Stimulated activated naive CD8-positive, alpha-beta T cell treated with anti-CD3 and anti-CD28 coated beads, Interleukin-15, amount 100 ng/mL, for 72 hours (primary cell): ENCODE measurements at regions not wholly inside any gene's neighbourhood (a gene's known extent, or its start where the extent isn't known, plus 50 kb on each side); places are given as distances from the start of the nearest gene placed in this dataset.

ENCODE experiments used
- ATAC-seq: fragments of 150-1000 bp; cut with Tn5 transposase; 2 replicates; pipeline ENCODE4 v1.10.0; 2021; ENCODE audit warnings: mild to moderate bottlenecking, moderate library complexity
- DNase-seq, 2 donors: peaks; one replicate each; pipeline ENCODE4 v3.0.0; 2021 to 2022
- H3K27ac Mint-ChIP-seq, 2 donors: one replicate each; pipeline ENCODE4 v1.8.0; 2022; ENCODE audit warnings: mild to moderate bottlenecking in 2 of 2, mixed read lengths in 2 of 2, moderate library complexity in 2 of 2
- H3K27me3 Mint-ChIP-seq: one replicate; pipeline ENCODE4 v1.8.0; 2022; ENCODE audit warnings: mixed read lengths
- H3K4me1 Mint-ChIP-seq: one replicate; pipeline ENCODE4 v1.8.0; 2022; ENCODE audit warnings: mild to moderate bottlenecking, mixed read lengths
- H3K4me3 Mint-ChIP-seq, 2 donors: one replicate each; pipeline ENCODE4 v1.8.0; 2022; ENCODE audit warnings: mild to moderate bottlenecking in 2 of 2, mixed read lengths in 2 of 2, moderate library complexity in 1 of 2
- H3K9me3 Mint-ChIP-seq, 2 donors: one replicate each; pipeline ENCODE4 v1.8.0; 2022; ENCODE audit warnings: mixed read lengths in 2 of 2

- Mint-ChIP-seq H3K4me3 (no peak overlapping the region), H3K27me3 (no peaks in the 10 kb centered on the region), H3K27ac (no peak overlapping the region), H3K9me3 (peaks cover 16 to 17% of the 10 kb centered on the region in 2 donors), H3K4me1 (no peaks in the 10 kb centered on the region)
- DNase-seq, result no peak
- no peak for ATAC-seq
These were observed 186.9 kb upstream of the ADGRL2 start for GRCh38 chr1:81613803-81614202.

DNA sequence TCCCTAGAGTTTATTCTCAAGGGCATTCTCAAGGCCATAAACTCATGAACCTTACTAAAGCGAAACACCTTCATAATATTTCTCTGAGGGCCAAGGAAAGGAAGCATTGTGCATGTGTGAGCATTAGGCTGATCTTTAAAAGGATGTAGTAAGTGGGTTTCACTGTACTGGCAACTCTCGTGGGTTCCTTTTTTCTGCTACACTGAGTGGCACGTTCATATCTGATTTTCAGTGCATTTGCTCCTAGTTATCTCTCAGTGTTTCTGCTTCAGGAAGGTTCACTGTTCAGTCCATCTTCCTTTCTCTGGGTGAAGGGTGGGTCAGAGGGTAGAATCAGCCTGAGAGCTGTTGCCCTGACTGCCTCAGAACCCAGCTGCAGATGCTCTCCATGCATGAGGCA, 192.8 kb upstream of the ADGRL2 start:
- no peak for ATAC-seq
- H3K9me3 Mint-ChIP-seq, result peaks cover 9 to 14% of the 10 kb centered on the region in 2 donors
- no peaks in the 10 kb centered on the region for H3K27me3 Mint-ChIP-seq
- H3K4me3 Mint-ChIP-seq, result no peak overlapping the region
- no peaks in the 10 kb centered on the region for H3K4me1 Mint-ChIP-seq
- H3K27ac Mint-ChIP-seq, result no peak overlapping the region
- no peak for DNase-seq

GRCh38 chr1:81607086-81607485, 193.6 kb upstream of the ADGRL2 start:
- H3K27me3 Mint-ChIP-seq, result no peaks in the 10 kb centered on the region
- ATAC-seq (no peak), DNase-seq (no peak)
- H3K27ac Mint-ChIP-seq, result no peak overlapping the region
- H3K4me1 Mint-ChIP-seq, result no peaks in the 10 kb centered on the region
- H3K4me3 Mint-ChIP-seq, result no peak overlapping the region
- H3K9me3 Mint-ChIP-seq, result peaks cover 9 to 13% of the 10 kb centered on the region in 2 donors

DNA sequence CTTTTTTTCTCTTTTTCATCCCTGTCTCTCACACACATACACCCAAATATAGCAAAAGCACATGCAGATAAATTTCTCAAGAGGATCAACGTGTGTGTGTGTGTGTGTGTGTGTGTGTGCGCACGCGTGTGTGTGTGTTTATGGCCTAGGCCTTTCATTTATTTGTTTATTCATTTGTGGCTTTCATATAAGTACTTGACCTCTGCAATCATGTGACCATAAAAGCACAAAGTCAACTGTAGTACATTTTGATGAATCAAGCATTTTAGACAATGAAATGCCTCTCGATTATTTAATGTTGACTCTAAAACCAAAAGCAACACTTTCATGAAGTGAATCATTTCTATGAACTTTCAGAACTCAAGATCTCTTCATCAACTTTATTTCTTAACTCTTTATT, 194.1 kb upstream of the ADGRL2 start:
- no peak for DNase-seq
- ATAC-seq, result no peak
- H3K4me3 Mint-ChIP-seq, result no peak overlapping the region
- H3K27ac Mint-ChIP-seq, result no peak overlapping the region
- no peaks in the 10 kb centered on the region for H3K4me1 Mint-ChIP-seq
- H3K9me3 Mint-ChIP-seq, result peaks cover 5 to 8% of the 10 kb centered on the region in 2 donors
- H3K27me3 Mint-ChIP-seq, result no peaks in the 10 kb centered on the region

DNA sequence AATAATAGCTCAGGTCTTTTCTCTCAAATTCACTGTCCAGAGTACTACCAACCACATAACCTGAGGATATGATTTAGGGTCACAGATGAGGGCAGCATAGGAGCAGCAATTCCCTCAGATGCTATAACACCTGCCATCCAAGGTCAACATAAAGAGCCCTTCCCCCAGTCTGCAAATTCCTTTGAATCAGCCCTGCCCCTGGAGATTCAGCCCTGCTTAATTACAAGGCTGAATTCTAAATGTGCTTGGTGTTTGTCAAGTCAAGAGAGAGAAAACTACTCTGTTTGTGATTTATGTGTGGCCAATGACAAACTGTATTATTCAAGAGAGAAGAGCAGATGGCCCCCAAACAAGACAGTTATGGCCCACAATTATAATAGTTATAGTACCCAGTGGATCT, 195.7 kb upstream of the ADGRL2 start:
- H3K27me3 Mint-ChIP-seq, result no peaks in the 10 kb centered on the region
- no peak for ATAC-seq
- no peak for DNase-seq
- no peaks in the 10 kb centered on the region for H3K4me1 Mint-ChIP-seq
- no peak overlapping the region for H3K4me3 Mint-ChIP-seq
- peaks cover 4 to 6% of the 10 kb centered on the region in 2 donors for H3K9me3 Mint-ChIP-seq
- no peak overlapping the region for H3K27ac Mint-ChIP-seq

DNA sequence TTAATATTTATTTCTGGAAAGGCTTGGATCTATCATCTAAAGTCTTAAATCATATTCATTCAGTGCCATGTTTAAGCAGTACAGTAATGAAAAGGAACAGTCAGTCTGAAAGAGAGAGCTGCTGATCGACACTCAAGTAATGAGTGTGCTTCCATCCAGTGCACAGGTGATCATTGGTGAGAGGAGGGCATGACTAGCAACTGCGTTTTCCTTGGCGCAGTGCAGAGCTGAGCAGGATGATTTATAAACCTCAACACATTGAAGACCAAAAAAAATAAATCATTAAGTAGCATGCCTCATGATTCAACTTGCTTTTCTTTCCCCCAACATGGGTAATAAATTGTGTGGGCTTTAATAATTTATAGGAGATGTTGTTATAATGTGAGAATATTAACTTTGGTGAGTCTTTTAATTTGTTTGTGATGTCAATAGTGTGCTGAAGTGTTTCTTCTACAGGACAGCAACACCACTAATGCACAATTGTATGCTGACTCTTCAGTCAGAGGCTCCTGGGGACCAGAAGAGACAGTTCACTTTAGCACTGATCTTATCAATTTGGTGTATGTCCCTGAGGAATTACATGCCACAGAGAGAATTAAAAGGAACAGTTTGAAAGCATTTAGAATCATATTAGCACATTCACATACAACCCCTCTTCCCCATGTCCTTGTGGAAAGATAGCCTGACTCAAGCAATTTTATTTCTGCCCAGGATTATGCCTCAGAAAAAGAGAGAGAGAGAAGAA, 199.7 kb upstream of the ADGRL2 start:
- DNase-seq (no peak), ATAC-seq (no peak)
- H3K4me1 Mint-ChIP-seq, result no peaks in the 10 kb centered on the region
- peaks cover 3 to 6% of the 10 kb centered on the region in 2 donors for H3K9me3 Mint-ChIP-seq
- H3K27me3 Mint-ChIP-seq, result no peaks in the 10 kb centered on the region
- H3K4me3 Mint-ChIP-seq, result no peak overlapping the region
- H3K27ac Mint-ChIP-seq, result no peak overlapping the region

GRCh38 chr1:81600363-81600762, 200.4 kb upstream of the ADGRL2 start:
- no peaks in the 10 kb centered on the region for H3K4me1 Mint-ChIP-seq
- DNase-seq (no peak), ATAC-seq (no peak)
- peaks cover 0 to 6% of the 10 kb centered on the region in 2 donors for H3K9me3 Mint-ChIP-seq
- H3K27me3 Mint-ChIP-seq, result no peaks in the 10 kb centered on the region
- H3K4me3 Mint-ChIP-seq, result no peak overlapping the region
- H3K27ac Mint-ChIP-seq, result no peak overlapping the region

DNA sequence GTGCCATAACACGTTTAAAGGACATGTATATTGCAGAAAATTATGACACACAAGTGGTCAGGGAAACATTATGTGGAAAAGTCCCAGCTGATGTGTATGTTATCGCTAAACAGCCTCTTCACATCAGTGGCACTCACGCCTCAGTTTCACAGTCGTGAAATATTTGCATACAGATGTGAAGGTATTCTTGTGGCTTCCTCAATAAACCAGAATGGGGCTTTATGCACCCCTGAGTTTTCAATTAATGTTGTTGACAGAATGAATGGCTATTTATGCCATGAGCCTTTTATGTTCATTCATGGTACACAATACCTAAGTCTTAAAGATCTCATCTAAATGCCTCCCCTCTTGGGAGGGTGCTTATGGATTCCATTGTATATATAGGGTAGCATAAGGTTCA, 202.1 kb upstream of the ADGRL2 start:
- ATAC-seq (no peak), DNase-seq (no peak)
- Mint-ChIP-seq H3K4me3 (no peak overlapping the region), H3K4me1 (no peaks in the 10 kb centered on the region), H3K27me3 (no peaks in the 10 kb centered on the region), H3K9me3 (no peaks in the 10 kb centered on the region), H3K27ac (no peak overlapping the region)

DNA sequence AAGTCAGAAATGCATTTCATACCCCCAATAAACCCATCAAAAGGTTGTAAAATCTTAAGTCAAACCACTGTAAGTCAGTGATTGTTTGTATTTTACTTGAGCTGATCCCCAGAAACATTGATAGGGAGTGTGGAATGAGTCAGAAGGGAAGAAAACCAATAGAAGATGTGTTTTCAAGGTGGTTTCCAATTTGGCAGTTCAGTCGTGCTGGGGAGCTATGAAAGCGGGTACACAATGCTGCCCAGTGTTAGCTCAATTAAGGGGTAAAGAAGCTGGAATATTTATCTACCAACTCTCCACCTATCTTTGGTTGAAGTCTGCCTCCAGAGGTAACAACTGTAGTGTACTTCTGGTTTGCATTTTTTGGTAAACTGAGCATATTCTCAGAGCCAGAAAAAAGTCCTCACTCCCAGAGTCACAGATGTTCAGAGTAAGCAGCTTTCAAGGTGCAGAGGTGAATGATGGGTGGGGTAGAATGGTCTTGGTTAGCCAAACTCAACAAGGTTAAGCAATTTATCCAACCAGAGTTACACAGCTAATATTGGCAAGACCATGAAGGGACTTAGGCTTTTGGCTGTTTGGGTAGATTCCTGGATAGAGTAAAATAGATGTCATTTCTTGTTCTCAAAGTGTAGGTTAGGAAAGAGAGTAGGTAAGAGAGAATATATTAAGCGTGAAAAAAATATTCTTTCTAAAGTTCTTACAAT, 202.9 kb upstream of the ADGRL2 start:
- H3K4me1 Mint-ChIP-seq, result no peaks in the 10 kb centered on the region
- H3K9me3 Mint-ChIP-seq, result no peaks in the 10 kb centered on the region
- no peak for DNase-seq
- H3K4me3 Mint-ChIP-seq, result no peak overlapping the region
- no peak for ATAC-seq
- no peaks in the 10 kb centered on the region for H3K27me3 Mint-ChIP-seq
- H3K27ac Mint-ChIP-seq, result no peak overlapping the region

DNA sequence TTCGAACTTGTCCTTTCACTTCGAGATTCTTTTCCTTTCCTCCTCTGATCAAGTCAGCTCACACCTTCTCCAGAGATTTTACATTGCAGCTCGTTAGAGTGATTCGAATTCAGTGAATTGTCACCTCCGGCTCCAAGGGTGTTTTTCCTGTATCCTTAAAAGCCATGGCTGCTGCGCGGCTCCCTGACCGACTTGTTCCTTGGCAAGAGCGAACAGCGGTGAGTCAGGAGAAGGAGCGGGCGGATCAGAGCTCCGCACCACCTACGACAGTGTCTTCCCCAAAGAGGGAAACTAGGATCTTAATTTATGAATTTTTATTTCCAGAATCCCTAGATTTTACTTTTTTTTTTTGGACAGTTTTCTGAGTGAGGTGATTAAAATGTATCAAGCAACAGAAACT, 204.4 kb upstream of the ADGRL2 start:
- ATAC-seq, result no peak
- no peaks in the 10 kb centered on the region for H3K9me3 Mint-ChIP-seq

GRCh38 chr1:81594206-81594605, 206.5 kb upstream of the ADGRL2 start:
- no peak overlapping the region for H3K27ac Mint-ChIP-seq
- DNase-seq (no peak), ATAC-seq (no peak)
- H3K4me3 Mint-ChIP-seq, result no peak overlapping the region
- no peaks in the 10 kb centered on the region for H3K4me1 Mint-ChIP-seq
- H3K27me3 Mint-ChIP-seq, result no peaks in the 10 kb centered on the region
- H3K9me3 Mint-ChIP-seq, result peaks cover 0 to 7% of the 10 kb centered on the region in 2 donors

More for the DNA sequence above, 204.4 kb upstream of the ADGRL2 start:
- no peak overlapping the region for H3K4me3 Mint-ChIP-seq
- H3K27me3 Mint-ChIP-seq, result no peaks in the 10 kb centered on the region
- H3K27ac Mint-ChIP-seq, result no peak overlapping the region
- no peak for DNase-seq
- H3K4me1 Mint-ChIP-seq, result no peaks in the 10 kb centered on the region

- Mint-ChIP-seq H3K27ac (no peak overlapping the region), H3K9me3 (peaks cover 0 to 15% of the 10 kb centered on the region in 2 donors), H3K4me1 (no peaks in the 10 kb centered on the region), H3K27me3 (peaks cover 6% of the 10 kb centered on the region), H3K4me3 (no peak overlapping the region)
- ATAC-seq (no peak), DNase-seq (no peak)
These were observed 208.5 kb upstream of the ADGRL2 start for GRCh38 chr1:81592233-81592632.

DNA sequence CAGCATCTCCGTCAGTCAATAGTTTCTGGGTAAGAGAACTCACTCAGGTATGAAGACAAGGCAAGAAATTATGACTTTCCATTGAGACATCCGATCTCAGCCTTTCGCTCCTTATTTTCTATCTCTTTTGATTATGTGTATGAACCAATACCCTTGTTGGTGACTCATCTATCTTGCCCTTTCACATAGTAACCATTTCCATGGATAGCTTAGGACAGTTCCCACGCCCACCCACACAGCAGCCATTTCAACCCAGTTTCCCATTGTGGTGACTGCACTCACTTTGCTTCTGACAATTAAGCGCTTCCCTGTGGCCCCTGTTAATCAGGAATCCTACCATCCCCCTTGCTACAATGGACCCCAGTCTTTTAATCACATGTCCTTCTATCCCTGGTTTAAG, 210.6 kb upstream of the ADGRL2 start:
- DNase-seq, result no peak
- Mint-ChIP-seq H3K4me1 (no peaks in the 10 kb centered on the region), H3K27ac (no peak overlapping the region), H3K4me3 (no peak overlapping the region), H3K27me3 (peaks cover 6% of the 10 kb centered on the region), H3K9me3 (peaks cover 0 to 16% of the 10 kb centered on the region in 2 donors)
- ATAC-seq, result no peak

DNA sequence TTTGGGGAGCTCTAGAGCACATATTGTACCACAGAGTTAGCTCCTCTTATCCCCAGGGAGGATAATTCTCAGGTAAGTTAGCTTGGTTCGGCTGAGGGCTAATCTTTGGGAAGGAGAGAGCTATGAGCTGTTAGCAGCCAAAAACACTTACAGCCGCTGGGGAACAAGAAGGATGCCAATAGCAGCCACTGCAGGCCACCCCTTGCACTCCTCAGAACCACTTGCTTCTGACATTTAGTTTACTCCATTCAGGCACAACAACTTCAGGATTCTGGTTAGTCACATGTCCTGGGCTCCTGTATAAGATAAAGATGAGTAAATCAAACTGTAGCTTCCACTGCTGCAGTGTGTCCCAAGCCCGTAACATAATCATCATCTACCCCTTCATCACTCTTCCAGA, 212.6 kb upstream of the ADGRL2 start:
- no peak for DNase-seq
- no peak overlapping the region for H3K4me3 Mint-ChIP-seq
- H3K27me3 Mint-ChIP-seq, result peaks cover 6% of the 10 kb centered on the region
- H3K4me1 Mint-ChIP-seq, result no peaks in the 10 kb centered on the region
- H3K27ac Mint-ChIP-seq, result no peak overlapping the region
- ATAC-seq, result no peak
- peaks cover 0 to 16% of the 10 kb centered on the region in 2 donors for H3K9me3 Mint-ChIP-seq

DNA sequence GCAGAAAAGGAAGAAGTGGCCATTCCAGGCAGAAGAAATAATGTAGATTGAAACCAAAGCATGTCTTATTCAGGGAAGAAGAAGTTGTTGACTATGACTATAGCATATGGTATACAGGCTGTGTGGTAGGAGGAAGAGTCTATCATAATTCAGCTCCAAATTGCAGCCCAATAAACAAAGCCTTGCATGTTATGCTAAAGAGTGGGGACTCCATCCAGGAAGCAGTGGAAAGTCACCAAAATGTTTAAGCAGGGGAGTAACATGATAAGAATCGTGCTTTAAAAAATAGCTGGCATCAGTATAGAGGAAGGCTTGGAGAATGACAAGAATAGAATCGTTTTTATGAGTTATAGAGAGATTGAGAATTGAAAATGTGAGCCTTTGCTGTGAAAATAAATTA, 213.3 kb upstream of the ADGRL2 start:
- DNase-seq (no peak), ATAC-seq (no peak)
- H3K27me3 Mint-ChIP-seq, result peaks cover 6% of the 10 kb centered on the region
- no peak overlapping the region for H3K4me3 Mint-ChIP-seq
- peaks cover 0 to 16% of the 10 kb centered on the region in 2 donors for H3K9me3 Mint-ChIP-seq
- H3K4me1 Mint-ChIP-seq, result no peaks in the 10 kb centered on the region
- H3K27ac Mint-ChIP-seq, result no peak overlapping the region

DNA sequence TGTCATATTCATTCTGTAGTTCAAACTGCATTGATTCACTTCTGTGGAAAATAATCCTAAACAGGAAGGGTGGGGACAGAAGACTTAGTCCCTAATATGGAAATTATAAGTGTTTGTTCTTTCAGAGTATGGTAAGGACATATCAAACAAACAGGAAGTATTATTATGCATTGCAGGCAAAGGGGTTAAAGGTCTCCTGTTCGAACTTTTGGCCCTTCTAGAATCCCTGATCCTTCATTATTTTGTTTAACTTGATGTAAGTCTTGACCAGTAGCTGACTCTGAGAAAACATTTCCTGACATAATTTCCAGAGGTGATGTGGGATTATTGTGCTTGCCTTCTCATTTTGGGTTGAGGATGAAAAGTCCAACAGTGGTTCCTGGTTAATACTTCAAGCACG, 215.4 kb upstream of the ADGRL2 start:
- DNase-seq, result no peak
- Mint-ChIP-seq H3K27me3 (peaks cover 7% of the 10 kb centered on the region), H3K9me3 (peaks cover 0 to 14% of the 10 kb centered on the region in 2 donors), H3K4me3 (no peak overlapping the region), H3K27ac (no peak overlapping the region), H3K4me1 (no peaks in the 10 kb centered on the region)
- ATAC-seq, result no peak
